A549 (cell line): ENCODE measurements at regions not wholly inside any gene's neighbourhood (a gene's known extent, or its start where the extent isn't known, plus 50 kb on each side); places are given as distances from the start of the nearest gene placed in this dataset.

Source experiments
- BCL3 ChIP-seq: fragments of >200 bp; sonication (Bioruptor Twin); formaldehyde crosslinking; IDR thresholded peaks from 3 replicates; pipeline ENCODE4 v1.6.1; 2016
- EP300 ChIP-seq, 2 experiments: fragments of >200 bp; sonication (Bioruptor Twin); formaldehyde crosslinking; IDR thresholded peaks; 2 replicates in 1 of 2; 3 replicates in 1 of 2; pipeline ENCODE4 v1.6.1; 2016 to 2017
- KDM5A ChIP-seq: fragments of 200-600 bp; sonication (generic); IDR thresholded peaks from 2 replicates; pipeline ENCODE4 v1.6.1; 2016; ENCODE audit warnings: antibody characterized with exemption, mild to moderate bottlenecking
- MYC ChIP-seq: IDR thresholded peaks from 2 replicates; pipeline ENCODE4 v1.6.1; 2012; ENCODE audit warnings: mild to moderate bottlenecking, inconsistent platforms, low read length, improper control_type of control experiment, borderline replicate concordance
- POLR2A ChIP-seq: IDR thresholded peaks from 2 replicates; pipeline ENCODE4 v1.6.1; 2012; ENCODE audit warnings: mild to moderate bottlenecking, low read length
- POLR2AphosphoS2 ChIP-seq: conservative IDR thresholded peaks from 2 replicates; pipeline ENCODE4 v1.6.1; 2012; ENCODE audit warnings: low read length, improper control_type of control experiment, inconsistent platforms
- RCOR1 ChIP-seq: fragments of 150-350 bp; IDR thresholded peaks from 2 replicates; pipeline ENCODE4 v1.6.1; 2014; ENCODE audit warnings: antibody characterized with exemption, low read length, low read depth
- REST ChIP-seq: fragments of 200-600 bp; sonication (generic); IDR thresholded peaks from 2 replicates; pipeline ENCODE4 v1.6.1; 2016; ENCODE audit warnings: antibody characterized with exemption, mild to moderate bottlenecking, moderate library complexity
- RFX5 ChIP-seq: fragments of 450-650 bp; IDR thresholded peaks from 2 replicates; pipeline ENCODE4 v1.7.1; 2014; ENCODE audit warnings: antibody characterized with exemption, mild to moderate bottlenecking, moderate library complexity
- TP53 ChIP-seq: fragments of 250-450 bp; sonication (Bioruptor Pico); IDR thresholded peaks from 2 replicates; pipeline ENCODE4 v1.5.0; 2021; ENCODE audit warnings: mild to moderate bottlenecking, moderate library complexity
- TF ChIP-seq, protein P1 (sequence below): fragments of >200 bp; sonication (Bioruptor Twin); formaldehyde crosslinking; IDR thresholded peaks from 3 replicates; pipeline ENCODE4 v1.5.1; 2016

DNA sequence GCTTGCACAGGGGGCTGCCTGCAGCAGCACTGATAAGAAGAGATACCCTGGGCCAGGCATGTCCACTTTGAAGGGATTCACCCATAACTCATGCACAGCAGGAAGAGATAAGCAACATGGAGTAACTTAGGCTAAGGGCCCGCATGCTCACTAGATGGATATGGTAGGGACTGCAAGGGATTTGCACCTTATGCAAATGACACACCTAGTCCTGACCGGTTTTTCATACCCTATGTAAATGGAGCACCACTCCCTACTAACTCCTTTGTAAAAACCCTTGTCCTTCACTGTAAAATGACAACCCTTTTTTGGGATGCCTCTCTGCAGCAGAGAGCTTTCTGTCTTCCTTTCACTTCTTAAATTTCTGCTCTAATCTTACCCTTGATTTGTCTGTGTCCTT, 658.9 kb upstream of the CCDC179 start:
- no peak for TF ChIP-seq POLR2A
- TF ChIP-seq, protein P1, sequence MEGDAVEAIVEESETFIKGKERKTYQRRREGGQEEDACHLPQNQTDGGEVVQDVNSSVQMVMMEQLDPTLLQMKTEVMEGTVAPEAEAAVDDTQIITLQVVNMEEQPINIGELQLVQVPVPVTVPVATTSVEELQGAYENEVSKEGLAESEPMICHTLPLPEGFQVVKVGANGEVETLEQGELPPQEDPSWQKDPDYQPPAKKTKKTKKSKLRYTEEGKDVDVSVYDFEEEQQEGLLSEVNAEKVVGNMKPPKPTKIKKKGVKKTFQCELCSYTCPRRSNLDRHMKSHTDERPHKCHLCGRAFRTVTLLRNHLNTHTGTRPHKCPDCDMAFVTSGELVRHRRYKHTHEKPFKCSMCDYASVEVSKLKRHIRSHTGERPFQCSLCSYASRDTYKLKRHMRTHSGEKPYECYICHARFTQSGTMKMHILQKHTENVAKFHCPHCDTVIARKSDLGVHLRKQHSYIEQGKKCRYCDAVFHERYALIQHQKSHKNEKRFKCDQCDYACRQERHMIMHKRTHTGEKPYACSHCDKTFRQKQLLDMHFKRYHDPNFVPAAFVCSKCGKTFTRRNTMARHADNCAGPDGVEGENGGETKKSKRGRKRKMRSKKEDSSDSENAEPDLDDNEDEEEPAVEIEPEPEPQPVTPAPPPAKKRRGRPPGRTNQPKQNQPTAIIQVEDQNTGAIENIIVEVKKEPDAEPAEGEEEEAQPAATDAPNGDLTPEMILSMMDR: no peak
- TF ChIP-seq RFX5: no peak
- no peak for TF ChIP-seq REST
- no peak for TF ChIP-seq TP53
- no peak for TF ChIP-seq BCL3
- no peak for TF ChIP-seq KDM5A
- no peak for TF ChIP-seq RCOR1
- TF ChIP-seq EP300 (IDR thresholded peaks at IDR 0.05): no peak
- TF ChIP-seq MYC: no peak
- TF ChIP-seq POLR2AphosphoS2: no peak
